MM.1S (cell line): ENCODE measurements at regions not wholly inside any gene's neighbourhood (a gene's known extent, or its start where the extent isn't known, plus 50 kb on each side); places are given as distances from the start of the nearest gene placed in this dataset.

Experiments used
- CTCF ChIP-seq: fragments of 300-600 bp; sonication (generic); IDR thresholded peaks from 2 replicates; pipeline ENCODE4 v1.5.1; 2016; ENCODE audit warnings: antibody characterized with exemption, low read length, mixed read lengths
- EZH2 ChIP-seq: fragments of 300-600 bp; sonication (generic); optimal IDR thresholded peaks from 2 replicates; pipeline ENCODE3; 2017; ENCODE audit warnings: low read depth, mild to moderate bottlenecking, antibody characterized with exemption, low read length, mixed read lengths

DNA sequence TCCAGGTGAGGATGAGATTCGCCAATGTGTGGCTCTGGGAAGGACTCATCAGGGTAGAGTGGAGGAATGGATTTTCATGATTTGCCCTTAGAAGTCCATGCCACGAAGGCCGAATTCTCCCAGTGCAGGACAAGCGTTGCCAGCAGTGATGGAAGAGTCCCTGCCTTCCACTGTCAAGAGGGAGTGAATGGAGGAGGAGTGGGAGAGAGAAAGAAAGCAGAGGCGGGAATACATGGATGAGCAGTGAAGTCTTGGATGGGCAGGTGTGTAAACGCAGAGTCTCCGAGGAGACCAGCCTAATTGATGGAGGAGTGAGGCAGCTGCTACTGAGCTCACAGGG is 419.2 kb downstream of the GLRX3 start:
- no peak for TF ChIP-seq CTCF
- no peak for TF ChIP-seq EZH2
